Stimulated activated CD4-positive, alpha-beta T cell treated with anti-CD3 and anti-CD28 coated beads, Interleukin-12 subunit alpha, Interleukin-12 subunit beta, amount 100 ng/mL, for 24 hours (primary cell): ENCODE measurements at regions not wholly inside any gene's neighbourhood (a gene's known extent, or its start where the extent isn't known, plus 50 kb on each side); places are given as distances from the start of the nearest gene placed in this dataset.
"Not testable (repeated sequence)": the region's sequence is repeated elsewhere in the genome, so short reads cannot be mapped to it uniquely, and the experiment has no call there.

Experiments used
- DNase-seq, 2 experiments: peaks; one replicate each; pipeline ENCODE4 v3.0.0-alpha.2; 2020; ENCODE audit warnings: low read depth in 2 of 2

GRCh38 chr9:38185647-38186403 is 116.8 kb upstream of the SHB start:
- DNase-seq: no peak

- no peak for DNase-seq
Measured at GRCh38 chr9:38183994-38184568, 115.1 kb upstream of the SHB start.

GRCh38 chr9:38182321-38182720 is 113.3 kb upstream of the SHB start:
- no peak for DNase-seq

- DNase-seq: no peak
Measured at GRCh38 chr9:38181866-38182265, 112.8 kb upstream of the SHB start.

GRCh38 chr9:38181232-38181631 is 112.2 kb upstream of the SHB start:
- no peak for DNase-seq

GRCh38 chr9:38180656-38181055 is 111.6 kb upstream of the SHB start:
- no peak for DNase-seq

GRCh38 chr9:38179965-38180364 is 110.9 kb upstream of the SHB start:
- no peak for DNase-seq

GRCh38 chr9:38178237-38178636 is 109.2 kb upstream of the SHB start:
- DNase-seq: no peak

GRCh38 chr9:38177680-38178079 is 108.7 kb upstream of the SHB start:
- DNase-seq: no peak

GRCh38 chr9:38176251-38176650 is 107.2 kb upstream of the SHB start:
- no peak for DNase-seq

GRCh38 chr9:38175423-38175822 is 106.4 kb upstream of the SHB start:
- no peak for DNase-seq

GRCh38 chr9:38172586-38172985 is 103.6 kb upstream of the SHB start:
- DNase-seq: no peak

- no peak for DNase-seq
Measured at GRCh38 chr9:38171926-38172325, 102.9 kb upstream of the SHB start.

GRCh38 chr9:38171538-38171884 is 102.5 kb upstream of the SHB start:
- DNase-seq: no peak

GRCh38 chr9:38170763-38171537 is 101.9 kb upstream of the SHB start:
- DNase-seq: not testable (repeated sequence)

GRCh38 chr9:38170155-38170554 is 101.1 kb upstream of the SHB start:
- DNase-seq: not testable (repeated sequence)

GRCh38 chr9:38166501-38166900 is 97.5 kb upstream of the SHB start:
- no peak for DNase-seq

- no peak for DNase-seq
Measured at GRCh38 chr9:38164659-38165221, 95.7 kb upstream of the SHB start.

GRCh38 chr9:38163518-38163917 is 94.5 kb upstream of the SHB start:
- no peak for DNase-seq

GRCh38 chr9:38162332-38163211 is 93.5 kb upstream of the SHB start:
- no peak for DNase-seq

- DNase-seq: peak; percentile 41 to 62
Measured at GRCh38 chr9:38160613-38161215, 91.7 kb upstream of the SHB start.
